Stimulated activated naive CD8-positive, alpha-beta T cell treated with anti-CD3 and anti-CD28 coated beads, Interleukin-15, Interleukin-2, amounts not matched to agents 100 ng/mL and 50 ng/mL, for 24 hours (primary cell): ENCODE measurements at regions not wholly inside any gene's neighbourhood (a gene's known extent, or its start where the extent isn't known, plus 50 kb on each side); places are given as distances from the start of the nearest gene placed in this dataset.

Source experiments
- H3K27ac Mint-ChIP-seq: one replicate; pipeline ENCODE4 v1.8.0; 2021; ENCODE audit warnings: mild to moderate bottlenecking, mixed read lengths
- H3K27me3 Mint-ChIP-seq: one replicate; pipeline ENCODE4 v1.8.0; 2021; ENCODE audit warnings: mixed read lengths
- H3K36me3 Mint-ChIP-seq: one replicate; pipeline ENCODE4 v1.8.0; 2021; ENCODE audit warnings: low read depth, mixed read lengths
- H3K4me1 Mint-ChIP-seq: one replicate; pipeline ENCODE4 v1.8.0; 2021; ENCODE audit warnings: low read depth, mixed read lengths
- H3K4me3 Mint-ChIP-seq: one replicate; pipeline ENCODE4 v1.8.0; 2021; ENCODE audit warnings: mild to moderate bottlenecking, mixed read lengths
- H3K9me3 Mint-ChIP-seq: one replicate; pipeline ENCODE4 v1.8.0; 2021; ENCODE audit warnings: mixed read lengths

DNA sequence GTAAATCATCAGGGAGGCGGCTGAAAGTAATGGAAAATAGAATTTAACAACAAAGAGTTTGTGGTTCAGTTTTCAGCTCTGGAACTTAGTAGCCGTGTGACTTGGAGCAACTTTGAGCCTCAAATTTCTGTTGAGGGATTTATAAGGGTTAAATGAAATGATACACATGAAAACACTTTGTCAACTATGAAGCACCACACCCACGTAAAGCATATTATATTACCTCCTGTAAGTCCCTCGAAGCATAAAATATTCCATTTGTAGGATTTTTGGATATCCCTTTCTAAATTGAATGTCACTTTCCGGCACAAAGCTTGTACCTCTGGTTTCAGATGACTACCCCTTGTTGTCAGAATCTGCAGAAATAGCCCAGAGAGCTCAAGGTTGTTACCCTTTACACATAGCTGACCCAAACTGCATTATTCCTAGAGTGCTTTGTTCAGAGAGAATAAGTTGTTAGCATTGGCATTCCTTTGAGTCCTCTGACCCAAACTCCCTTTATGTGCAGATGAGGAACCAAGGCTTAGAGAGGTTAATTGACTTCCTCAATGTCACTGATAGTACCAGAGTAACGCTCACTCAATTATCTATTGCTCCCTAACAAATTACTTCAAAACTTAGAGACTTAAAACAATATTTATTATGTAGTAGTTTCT lies 187.9 kb upstream of the UMPS start:
- Mint-ChIP-seq H3K27ac (no peak overlapping the region), H3K9me3 (no peaks in the 10 kb centered on the region), H3K4me3 (no peak overlapping the region), H3K36me3 (no peaks in the 10 kb centered on the region), H3K27me3 (peaks cover 17% of the 10 kb centered on the region), H3K4me1 (no peaks in the 10 kb centered on the region)

DNA sequence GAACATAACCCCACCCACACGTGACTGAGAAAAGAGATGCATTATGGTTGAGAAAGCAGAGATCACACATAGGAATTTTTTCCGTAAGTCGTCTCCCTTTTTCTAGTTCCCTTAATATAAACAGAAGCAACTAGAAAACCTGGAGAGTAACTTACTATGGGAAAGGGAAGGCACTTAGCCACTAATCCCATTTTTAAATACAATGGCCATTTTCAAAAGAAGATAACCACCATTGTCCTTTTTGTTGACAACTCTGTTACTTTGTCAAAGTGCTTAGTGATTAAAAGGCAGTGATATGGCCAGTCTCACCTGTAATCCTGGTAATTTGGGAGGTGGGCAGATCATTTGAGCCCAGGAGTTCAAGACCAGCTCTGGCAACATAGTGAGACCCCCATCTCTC lies 184.4 kb upstream of the UMPS start:
- peaks cover 35% of the 10 kb centered on the region for H3K27me3 Mint-ChIP-seq
- no peaks in the 10 kb centered on the region for H3K4me1 Mint-ChIP-seq
- H3K27ac Mint-ChIP-seq = no peak overlapping the region
- no peak overlapping the region for H3K4me3 Mint-ChIP-seq
- no peaks in the 10 kb centered on the region for H3K36me3 Mint-ChIP-seq
- H3K9me3 Mint-ChIP-seq = no peaks in the 10 kb centered on the region

GRCh38 chr3:124552224-124552623 lies 178.0 kb upstream of the UMPS start:
- H3K4me3 Mint-ChIP-seq = no peak overlapping the region
- peaks cover 73% of the 10 kb centered on the region for H3K27me3 Mint-ChIP-seq
- peaks cover 4% of the 10 kb centered on the region for H3K4me1 Mint-ChIP-seq
- H3K9me3 Mint-ChIP-seq = no peaks in the 10 kb centered on the region
- no peaks in the 10 kb centered on the region for H3K36me3 Mint-ChIP-seq
- no peak overlapping the region for H3K27ac Mint-ChIP-seq

- Mint-ChIP-seq H3K4me1 (peaks cover 4% of the 10 kb centered on the region), H3K36me3 (no peaks in the 10 kb centered on the region), H3K9me3 (no peaks in the 10 kb centered on the region), H3K27me3 (peaks cover 78% of the 10 kb centered on the region), H3K4me3 (no peak overlapping the region), H3K27ac (no peak overlapping the region)
Observed at GRCh38 chr3:124553178-124553577, 177.1 kb upstream of the UMPS start.

GRCh38 chr3:124556636-124557035 lies 173.6 kb upstream of the UMPS start:
- peaks cover 4% of the 10 kb centered on the region for H3K4me1 Mint-ChIP-seq

GRCh38 chr3:124557433-124558232 lies 172.6 kb upstream of the UMPS start:
- H3K36me3 Mint-ChIP-seq = no peaks in the 10 kb centered on the region
- H3K27ac Mint-ChIP-seq = no peak overlapping the region
- no peaks in the 10 kb centered on the region for H3K9me3 Mint-ChIP-seq
- no peak overlapping the region for H3K4me3 Mint-ChIP-seq
- peaks cover 4% of the 10 kb centered on the region for H3K4me1 Mint-ChIP-seq
- H3K27me3 Mint-ChIP-seq = peaks cover 61% of the 10 kb centered on the region

More at GRCh38 chr3:124556636-124557035, 173.6 kb upstream of the UMPS start:
- Mint-ChIP-seq H3K36me3 (no peaks in the 10 kb centered on the region), H3K4me3 (no peak overlapping the region), H3K27me3 (peaks cover 69% of the 10 kb centered on the region), H3K9me3 (no peaks in the 10 kb centered on the region), H3K27ac (no peak overlapping the region)

DNA sequence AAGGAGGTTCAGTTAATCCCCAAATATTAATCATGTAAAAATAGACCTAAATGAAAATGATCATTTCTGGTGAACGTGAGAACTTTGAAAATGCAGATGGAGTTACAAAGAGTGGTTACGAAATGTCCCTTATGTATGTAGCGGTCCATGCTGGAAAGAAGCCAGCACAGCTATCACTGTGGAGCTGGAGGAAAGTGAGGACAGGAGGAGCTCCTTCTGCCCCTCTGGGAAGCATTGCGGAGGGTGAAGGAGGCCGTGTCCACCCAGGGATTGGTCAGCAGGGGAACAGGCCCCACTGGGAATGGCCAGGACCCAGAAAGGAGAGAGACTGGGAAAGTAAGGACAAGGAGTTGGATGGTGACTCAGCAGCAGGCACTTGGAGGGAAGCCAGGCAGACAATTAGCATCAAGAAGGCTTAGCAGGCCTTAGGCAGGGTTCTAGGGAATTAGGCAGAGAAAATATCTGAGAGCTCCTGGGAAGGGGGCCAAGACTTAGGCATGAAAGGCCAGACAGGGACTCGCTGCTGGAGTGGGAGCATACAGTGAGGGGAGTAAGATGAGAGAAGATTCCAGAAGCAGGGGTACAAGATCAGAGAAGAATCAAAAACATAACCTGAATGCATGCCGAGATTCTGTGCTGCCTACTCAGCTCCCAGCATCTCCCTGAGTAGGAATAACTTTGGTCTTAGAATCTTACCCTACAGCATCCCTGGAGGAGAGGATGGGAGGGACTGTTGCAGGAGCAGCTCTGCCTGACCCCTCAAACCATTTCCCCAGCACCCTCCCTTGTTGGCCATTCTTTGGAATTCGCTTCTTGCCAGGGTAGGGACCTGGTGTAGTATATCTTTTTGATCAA lies 171.0 kb upstream of the UMPS start:
- no peak overlapping the region for H3K4me3 Mint-ChIP-seq
- H3K9me3 Mint-ChIP-seq = no peaks in the 10 kb centered on the region
- peaks cover 60% of the 10 kb centered on the region for H3K27me3 Mint-ChIP-seq
- H3K4me1 Mint-ChIP-seq = no peaks in the 10 kb centered on the region
- H3K27ac Mint-ChIP-seq = no peak overlapping the region
- no peaks in the 10 kb centered on the region for H3K36me3 Mint-ChIP-seq

DNA sequence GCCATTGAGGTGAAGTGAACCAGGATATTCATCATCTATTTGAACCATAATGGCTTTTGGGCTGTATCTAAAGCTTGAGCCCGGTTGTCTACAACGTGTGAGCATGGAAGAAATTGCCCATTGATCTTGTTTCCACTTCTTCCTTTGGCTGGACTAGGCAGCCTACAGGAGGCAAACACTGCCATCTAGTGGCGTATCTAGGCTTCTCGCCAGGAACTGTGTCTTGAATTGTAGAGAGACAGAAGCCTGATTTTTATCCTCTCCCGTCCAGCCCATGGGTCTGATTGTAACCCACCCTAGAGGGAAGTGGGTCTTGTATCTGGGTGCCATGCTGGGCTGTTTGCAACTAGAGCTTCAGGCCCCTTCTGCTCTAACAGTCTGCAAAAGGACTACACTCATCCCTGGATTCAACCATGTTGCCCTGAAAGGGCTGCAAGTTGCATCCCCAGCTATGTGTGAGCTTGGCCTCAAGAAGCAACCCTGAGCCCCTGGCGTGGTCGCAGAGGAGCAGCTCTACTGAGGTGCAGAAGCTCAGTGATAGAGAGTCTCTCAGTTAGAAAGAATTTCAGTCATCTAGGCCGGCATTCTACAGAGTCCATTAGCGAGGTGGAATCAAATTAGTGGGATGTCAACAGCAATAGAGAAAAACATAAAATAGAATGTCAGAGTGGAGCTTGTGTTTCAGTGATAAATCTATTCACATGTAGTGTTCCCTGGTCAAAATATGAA lies 170.2 kb upstream of the UMPS start:
- no peaks in the 10 kb centered on the region for H3K9me3 Mint-ChIP-seq
- no peak overlapping the region for H3K27ac Mint-ChIP-seq
- no peaks in the 10 kb centered on the region for H3K4me1 Mint-ChIP-seq
- H3K4me3 Mint-ChIP-seq = no peak overlapping the region
- peaks cover 53% of the 10 kb centered on the region for H3K27me3 Mint-ChIP-seq
- no peaks in the 10 kb centered on the region for H3K36me3 Mint-ChIP-seq

DNA sequence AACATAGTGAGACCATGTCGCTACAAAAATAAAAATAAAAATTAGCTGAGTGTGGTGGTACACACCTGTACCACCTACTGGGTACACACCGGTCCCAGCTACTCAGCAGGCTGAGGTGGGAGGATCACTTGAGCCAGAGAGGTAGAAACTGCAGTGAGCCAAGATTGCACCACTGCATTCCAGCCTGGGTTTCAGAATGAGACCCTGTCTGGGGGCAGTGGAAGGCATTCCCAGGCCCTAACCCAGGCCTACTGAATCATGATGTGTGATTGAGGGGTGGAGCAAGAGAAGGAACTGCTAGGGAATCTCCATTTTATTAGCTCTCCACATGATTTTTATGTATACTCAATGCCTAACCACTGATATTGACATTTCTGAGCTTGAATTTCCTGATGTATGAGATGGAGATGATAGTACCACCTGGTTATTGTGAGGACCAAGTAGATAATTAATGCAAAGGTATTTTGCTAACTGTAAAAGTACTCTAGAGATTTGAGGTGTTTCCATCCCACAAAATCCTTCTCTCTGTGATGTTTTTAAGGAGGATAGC lies 169.5 kb upstream of the UMPS start:
- H3K36me3 Mint-ChIP-seq = no peaks in the 10 kb centered on the region

DNA sequence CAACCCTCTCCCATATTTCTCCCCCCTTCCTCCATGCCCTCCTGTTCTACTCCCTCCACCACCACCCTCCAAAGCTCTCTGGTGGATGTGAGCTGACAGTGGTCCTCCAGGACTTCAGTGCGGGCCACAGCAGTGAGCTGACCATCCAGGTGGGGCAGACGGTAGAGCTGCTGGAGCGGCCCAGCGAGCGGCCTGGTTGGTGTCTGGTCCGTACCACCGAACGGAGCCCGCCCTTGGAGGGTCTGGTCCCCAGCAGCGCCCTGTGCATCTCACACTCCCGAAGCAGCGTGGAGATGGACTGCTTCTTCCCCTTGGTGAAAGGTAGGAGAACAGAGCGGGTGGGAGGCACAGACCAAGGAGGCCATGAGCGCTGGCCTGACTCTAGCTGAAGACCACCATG lies 167.5 kb upstream of the UMPS start:
- Mint-ChIP-seq H3K9me3 (no peaks in the 10 kb centered on the region), H3K27ac (no peak overlapping the region), H3K27me3 (peaks cover 29% of the 10 kb centered on the region), H3K4me1 (no peaks in the 10 kb centered on the region), H3K4me3 (no peak overlapping the region), H3K36me3 (no peaks in the 10 kb centered on the region)

More for the DNA sequence above, 169.5 kb upstream of the UMPS start:
- no peak overlapping the region for H3K27ac Mint-ChIP-seq
- no peaks in the 10 kb centered on the region for H3K4me1 Mint-ChIP-seq
- peaks cover 47% of the 10 kb centered on the region for H3K27me3 Mint-ChIP-seq
- H3K9me3 Mint-ChIP-seq = no peaks in the 10 kb centered on the region
- no peak overlapping the region for H3K4me3 Mint-ChIP-seq

- Mint-ChIP-seq H3K27ac (no peak overlapping the region), H3K4me3 (no peak overlapping the region), H3K9me3 (no peaks in the 10 kb centered on the region), H3K4me1 (no peaks in the 10 kb centered on the region), H3K36me3 (no peaks in the 10 kb centered on the region), H3K27me3 (peaks cover 23% of the 10 kb centered on the region)
Observed at GRCh38 chr3:124563376-124563775, 166.9 kb upstream of the UMPS start.

GRCh38 chr3:124565013-124565412 lies 165.2 kb upstream of the UMPS start:
- Mint-ChIP-seq H3K4me1 (no peaks in the 10 kb centered on the region), H3K4me3 (no peak overlapping the region), H3K27ac (peak overlapping the region; percentile 26), H3K9me3 (no peaks in the 10 kb centered on the region), H3K27me3 (peaks cover 18% of the 10 kb centered on the region), H3K36me3 (no peaks in the 10 kb centered on the region)

- Mint-ChIP-seq H3K36me3 (no peaks in the 10 kb centered on the region), H3K9me3 (no peaks in the 10 kb centered on the region), H3K27ac (peak overlapping the region; percentile 34), H3K4me1 (no peaks in the 10 kb centered on the region), H3K4me3 (no peak overlapping the region), H3K27me3 (peaks cover 13% of the 10 kb centered on the region)
Observed at GRCh38 chr3:124565551-124565950, 164.7 kb upstream of the UMPS start.

- H3K4me1 Mint-ChIP-seq = no peaks in the 10 kb centered on the region
- no peaks in the 10 kb centered on the region for H3K36me3 Mint-ChIP-seq
- no peak overlapping the region for H3K27ac Mint-ChIP-seq
- no peaks in the 10 kb centered on the region for H3K9me3 Mint-ChIP-seq
- no peak overlapping the region for H3K4me3 Mint-ChIP-seq
- H3K27me3 Mint-ChIP-seq = peaks cover 13% of the 10 kb centered on the region
Observed at GRCh38 chr3:124566701-124567100, 163.6 kb upstream of the UMPS start.
